Activated CD4-positive, CD25-positive, alpha-beta regulatory T cell (primary cell): ENCODE measurements at regions not wholly inside any gene's neighbourhood (a gene's known extent, or its start where the extent isn't known, plus 50 kb on each side); places are given as distances from the start of the nearest gene placed in this dataset.

Source experiments
- DNase-seq, 4 experiments: peaks; one replicate each; lab custom pipeline; 2025; lab: John Stamatoyannopoulos, UW

DNA sequence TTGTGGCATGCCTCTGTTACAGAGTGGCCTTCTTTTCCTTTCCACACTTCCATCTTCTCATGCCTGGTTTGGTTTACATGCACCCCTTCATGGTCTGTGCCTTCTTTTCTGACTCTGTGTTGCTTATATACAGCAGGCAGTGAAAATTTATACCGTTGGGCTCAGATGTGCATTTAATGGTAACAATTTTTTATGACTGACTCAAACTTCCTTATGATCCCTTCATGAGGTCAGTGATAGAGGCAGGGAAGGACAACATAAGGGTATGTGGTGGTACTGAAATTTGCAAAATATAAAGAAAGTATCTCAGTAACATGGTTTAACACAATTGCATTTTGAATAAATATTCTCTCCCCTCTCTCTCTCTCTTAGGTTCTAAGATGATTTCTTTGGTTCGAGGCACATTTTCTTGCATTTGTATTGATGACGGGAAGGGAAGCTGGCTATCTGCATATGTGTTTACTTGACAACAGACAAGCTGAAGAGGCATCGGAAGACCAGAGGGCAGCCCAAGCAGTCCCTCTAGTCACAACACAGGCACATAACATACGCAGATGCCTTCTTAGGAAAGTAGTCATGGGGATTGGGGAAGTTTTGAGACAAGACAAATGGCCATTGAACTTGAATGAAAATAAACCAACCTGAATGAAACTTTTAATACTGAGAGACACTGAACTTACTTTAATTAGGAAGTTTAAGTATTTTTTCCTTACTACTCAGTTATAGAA is 163.3 kb upstream of the LEF1 start:
- DNase-seq, result no peak

GRCh38 chr4:108328383-108328732 is 159.6 kb upstream of the LEF1 start:
- no peak for DNase-seq

GRCh38 chr4:108327642-108328382 is 159.1 kb upstream of the LEF1 start:
- DNase-seq, result no peak

- DNase-seq, result no peak
Measured at GRCh38 chr4:108325561-108325960, 156.8 kb upstream of the LEF1 start.

GRCh38 chr4:108324450-108324849 is 155.7 kb upstream of the LEF1 start:
- no peak for DNase-seq

DNA sequence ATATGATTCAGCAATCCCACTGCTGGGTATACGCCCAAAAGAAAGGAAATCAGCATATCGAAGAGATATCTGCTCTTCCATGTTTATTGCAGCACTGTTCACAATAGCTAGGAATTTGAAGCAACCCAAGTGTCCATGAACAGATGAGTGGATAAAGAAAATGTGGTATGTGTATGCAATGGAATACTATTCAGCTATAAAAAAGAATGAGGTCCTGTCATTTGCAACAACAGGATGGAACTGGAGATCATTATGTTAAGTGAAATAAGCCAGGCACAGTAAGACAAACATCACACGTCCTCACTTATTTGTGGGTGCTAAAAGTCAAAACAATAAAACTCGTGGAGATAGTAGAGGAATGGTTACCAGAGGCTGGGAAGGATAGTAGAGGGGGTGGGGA is 153.8 kb upstream of the LEF1 start:
- no peak for DNase-seq

DNA sequence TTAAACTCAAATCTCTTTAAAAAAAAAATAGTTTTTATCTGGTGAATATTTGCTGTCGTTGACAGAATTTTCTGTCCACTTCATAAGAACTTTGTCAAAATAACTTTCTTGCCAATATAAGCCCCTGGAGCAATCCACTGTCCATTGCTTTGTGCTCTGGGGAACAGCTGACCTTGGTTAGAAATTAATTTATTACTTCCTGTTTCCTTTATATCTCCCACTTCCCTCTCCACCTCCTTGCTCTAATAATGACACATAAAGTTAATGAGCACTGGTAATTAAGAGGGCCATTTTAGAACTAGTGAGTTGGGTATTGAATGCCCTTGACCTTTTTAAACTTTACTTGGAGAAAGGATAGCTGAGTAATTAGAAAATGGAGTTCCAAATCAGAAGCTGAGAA is 151.3 kb upstream of the LEF1 start:
- no peak for DNase-seq

DNA sequence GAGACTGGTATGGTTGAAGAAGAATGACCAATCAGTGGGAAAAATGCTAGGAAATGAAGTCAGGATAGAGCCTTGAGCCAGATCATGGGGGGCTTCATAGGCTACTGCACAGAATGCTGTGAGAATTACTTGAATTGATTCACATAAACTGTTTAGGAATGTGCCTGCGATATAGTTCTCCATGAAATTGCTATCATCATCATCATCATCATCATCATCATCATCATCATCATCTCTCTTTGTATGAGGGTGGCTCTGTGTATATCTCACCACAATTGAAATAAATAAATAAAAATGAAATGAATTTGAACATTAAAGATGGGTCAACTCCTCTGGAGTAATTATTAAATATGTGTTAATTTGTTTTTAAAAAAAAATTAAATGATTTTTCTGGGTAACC is 148.6 kb upstream of the LEF1 start:
- no peak for DNase-seq

GRCh38 chr4:108315694-108316093 is 147.0 kb upstream of the LEF1 start:
- no peak for DNase-seq

GRCh38 chr4:108314900-108315589 is 146.3 kb upstream of the LEF1 start:
- no peak for DNase-seq

DNA sequence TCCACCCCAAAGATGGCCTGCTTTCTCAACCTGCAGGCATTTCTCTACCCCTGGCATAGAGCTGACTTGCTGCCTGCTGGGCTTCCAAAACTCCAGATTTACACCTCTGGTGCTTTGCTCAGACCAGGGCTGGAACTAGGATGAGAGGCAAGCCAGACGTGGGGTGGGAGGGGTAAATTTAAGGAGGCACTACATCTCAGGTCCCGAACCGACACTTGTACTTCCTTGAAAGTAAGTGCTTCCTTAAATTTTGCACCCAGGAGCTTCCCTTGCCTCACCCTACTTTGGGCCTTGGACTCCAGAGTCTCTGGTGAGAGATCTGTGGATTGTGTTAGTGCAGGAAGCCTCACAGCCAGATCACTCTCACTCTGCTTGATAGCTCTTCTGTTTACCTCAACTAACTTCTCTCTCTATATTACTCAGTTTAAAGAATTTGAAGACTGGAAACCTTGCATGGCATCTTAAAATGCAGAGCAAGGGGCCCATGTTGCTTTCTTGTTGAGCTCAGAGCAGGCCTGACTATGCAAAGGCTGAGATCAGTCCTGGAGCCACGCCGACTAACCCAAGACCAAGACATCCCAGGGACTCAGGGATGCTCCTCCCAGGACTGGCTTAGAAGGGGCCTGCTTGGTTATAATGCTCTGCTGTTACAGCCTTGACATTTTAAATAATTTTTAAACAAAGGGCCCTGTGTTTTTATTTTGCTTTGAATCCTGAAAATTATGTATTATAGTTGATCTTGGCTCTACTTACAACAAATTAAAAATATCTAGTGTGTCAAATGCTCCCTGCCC is 145.0 kb upstream of the LEF1 start:
- DNase-seq, result no peak

- no peak for DNase-seq
Measured at GRCh38 chr4:108311313-108311712, 142.6 kb upstream of the LEF1 start.

GRCh38 chr4:108303488-108304177 is 134.9 kb upstream of the LEF1 start:
- no peak for DNase-seq

DNA sequence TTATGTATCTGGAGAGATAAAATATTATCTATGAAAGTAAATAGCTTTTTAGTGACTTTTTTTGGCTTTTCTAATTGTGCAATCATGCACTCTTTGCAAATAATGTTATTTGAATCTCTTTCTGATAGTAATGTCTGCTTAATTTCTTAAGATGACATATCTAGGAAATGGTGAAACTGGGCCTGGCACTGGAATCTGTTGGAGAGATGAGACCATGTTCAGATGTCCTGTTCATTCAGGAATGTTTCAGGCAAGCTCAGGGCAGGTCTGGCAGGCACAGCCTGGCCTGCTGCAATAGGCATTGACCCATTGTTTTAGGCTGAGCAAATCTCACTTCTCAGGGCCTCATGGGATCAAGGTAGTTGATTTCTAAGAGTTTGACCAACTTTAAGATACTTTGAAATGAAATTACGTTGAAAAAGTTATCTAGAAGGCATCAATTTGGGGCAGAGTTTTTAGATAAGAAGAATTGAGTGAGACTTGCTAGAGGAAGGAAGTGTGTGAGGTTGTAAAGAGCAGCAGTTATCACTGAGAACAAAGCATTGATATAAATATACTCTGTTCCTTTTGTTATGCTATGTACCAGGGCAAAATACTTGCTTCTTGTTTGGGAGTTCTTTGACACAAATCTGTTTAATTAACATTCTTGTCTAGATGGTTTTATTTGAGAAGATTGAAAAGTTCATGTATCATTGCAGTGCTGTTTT is 133.0 kb upstream of the LEF1 start:
- DNase-seq, result no peak

DNA sequence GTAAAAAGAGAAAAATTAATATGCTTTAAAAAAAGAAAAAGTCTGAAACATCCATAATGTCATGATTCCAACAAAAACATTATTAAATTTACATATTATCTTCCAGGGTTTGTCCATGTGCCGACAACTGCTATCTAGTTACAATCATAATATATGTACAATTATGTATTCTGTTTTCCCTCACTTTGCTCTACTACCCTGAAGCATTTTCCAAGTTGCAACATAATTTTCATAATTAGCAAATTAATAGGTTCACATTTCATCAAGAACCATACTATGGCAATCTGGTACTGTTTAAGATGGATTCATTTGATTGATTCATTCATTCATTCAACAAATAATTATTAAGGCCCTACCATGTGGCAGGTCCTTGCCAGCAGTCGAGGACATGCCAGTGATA is 128.9 kb upstream of the LEF1 start:
- DNase-seq, result no peak

DNA sequence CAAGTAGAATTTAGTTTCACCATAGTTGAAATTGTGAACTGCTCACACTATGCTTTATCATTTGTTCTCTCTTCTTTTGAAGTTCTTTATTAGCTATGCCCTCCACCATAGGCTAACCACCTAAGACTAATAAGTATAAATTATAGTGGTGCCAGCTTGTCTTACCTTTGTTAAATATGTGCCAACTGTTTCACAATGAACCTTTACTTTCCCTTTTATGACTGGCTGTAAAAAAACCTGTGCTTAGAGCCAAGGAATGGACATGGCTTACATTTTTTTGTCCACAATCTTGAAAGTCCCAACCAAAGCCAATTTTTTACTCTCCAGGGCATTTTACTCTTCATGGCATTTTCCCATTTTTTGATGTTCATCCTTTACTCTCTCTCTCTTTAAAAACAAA is 123.5 kb upstream of the LEF1 start:
- DNase-seq, result no peak

DNA sequence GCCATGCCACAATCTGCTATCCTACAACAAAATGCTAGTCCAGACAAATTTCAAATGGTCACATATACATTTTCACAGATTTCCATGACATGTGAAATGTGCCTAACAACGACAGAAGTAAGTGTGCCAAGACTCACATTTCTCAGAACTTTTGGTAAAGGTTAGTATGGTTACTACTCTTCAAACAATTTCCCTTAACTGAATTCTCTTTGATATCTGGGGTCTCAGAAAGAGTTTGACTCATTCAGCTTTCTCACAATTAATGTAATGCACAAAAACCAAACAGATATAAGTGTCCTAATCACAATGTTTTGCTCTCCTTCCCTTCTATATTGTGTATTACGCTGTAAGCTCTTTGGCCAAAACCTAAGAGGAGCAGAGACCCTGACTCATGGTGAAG is 122.4 kb upstream of the LEF1 start:
- DNase-seq, result no peak

GRCh38 chr4:108287834-108288413 is 119.2 kb upstream of the LEF1 start:
- no peak for DNase-seq

GRCh38 chr4:108280072-108280471 is 111.3 kb upstream of the LEF1 start:
- DNase-seq, result no peak

DNA sequence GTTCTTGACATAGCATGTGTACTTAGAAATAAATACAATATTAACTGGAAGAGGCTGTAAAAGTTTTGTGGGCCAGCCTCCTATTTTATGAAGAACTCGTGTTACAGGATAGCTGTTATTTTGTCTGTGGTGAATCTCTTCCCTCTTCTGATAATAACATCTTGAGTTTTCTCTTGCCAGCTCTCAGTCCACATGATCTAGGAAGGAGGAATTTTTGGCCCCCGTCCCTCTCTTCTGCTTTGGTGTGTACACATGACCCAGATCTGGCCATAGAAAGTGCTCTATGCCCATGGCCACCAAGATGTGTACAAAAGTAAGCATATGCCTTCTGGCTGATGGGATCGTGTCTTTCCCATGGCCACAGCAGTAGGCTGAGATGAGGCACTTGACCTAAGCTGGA is 108.0 kb upstream of the LEF1 start:
- DNase-seq, result no peak

DNA sequence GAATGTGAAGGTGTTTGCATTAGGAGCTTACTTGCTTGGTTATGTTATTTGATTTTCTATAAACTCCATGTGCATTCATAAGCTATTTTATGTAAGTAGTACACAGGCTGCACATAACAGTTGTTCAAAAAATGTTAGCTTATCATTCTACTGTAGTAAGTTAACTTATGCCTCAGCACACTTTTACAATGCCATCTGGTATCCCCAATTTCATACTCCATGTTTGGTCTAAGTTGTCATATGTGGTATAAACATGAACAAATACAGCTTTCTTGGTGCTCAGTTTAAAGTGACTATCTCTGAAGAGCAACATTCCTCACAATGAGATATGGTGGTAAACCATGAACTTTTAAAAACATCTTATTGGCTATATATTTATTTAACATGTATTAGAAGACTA is 104.3 kb upstream of the LEF1 start:
- DNase-seq, result no peak
